NCI-H2029 (cell line): ENCODE measurements at regions not wholly inside any gene's neighbourhood (a gene's known extent, or its start where the extent isn't known, plus 50 kb on each side); places are given as distances from the start of the nearest gene placed in this dataset.
A peak's percentile ranks its signal among the peaks of the same experiment; 100 is the strongest.

Experiments
- DNase-seq: peaks from one replicate; lab custom pipeline; 2025; lab: John Stamatoyannopoulos, UW

- DNase-seq = no peak
Observed at GRCh38 chr6:145241039-145241438, 494.3 kb downstream of the EPM2A start.

GRCh38 chr6:145241721-145242120 lies 493.6 kb downstream of the EPM2A start:
- DNase-seq = no peak

GRCh38 chr6:145244349-145245100 lies 490.8 kb downstream of the EPM2A start:
- no peak for DNase-seq

DNA sequence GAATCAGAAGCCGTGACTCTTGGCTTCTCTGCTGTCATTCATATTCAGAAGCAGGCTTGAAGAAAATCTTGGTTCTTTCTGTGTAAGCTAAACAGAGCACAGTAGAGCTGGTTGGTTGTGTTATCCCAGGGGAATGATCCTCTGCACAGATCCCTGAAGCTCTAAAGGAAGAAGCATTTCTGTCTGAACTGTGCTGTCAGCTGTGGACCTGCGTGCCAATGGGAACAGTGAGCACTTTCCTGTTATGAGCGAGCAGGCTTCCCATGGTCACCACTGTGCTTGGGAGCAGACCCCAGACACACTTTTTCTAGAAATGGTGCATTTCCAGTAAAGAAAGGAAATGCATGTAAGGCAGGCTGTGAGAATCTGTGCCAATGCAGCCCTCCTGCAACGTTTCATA lies 490.2 kb downstream of the EPM2A start:
- no peak for DNase-seq

GRCh38 chr6:145247692-145248419 lies 487.5 kb downstream of the EPM2A start:
- peak; percentile 22 for DNase-seq

- DNase-seq = no peak
Observed at GRCh38 chr6:145250436-145250835, 484.9 kb downstream of the EPM2A start.

DNA sequence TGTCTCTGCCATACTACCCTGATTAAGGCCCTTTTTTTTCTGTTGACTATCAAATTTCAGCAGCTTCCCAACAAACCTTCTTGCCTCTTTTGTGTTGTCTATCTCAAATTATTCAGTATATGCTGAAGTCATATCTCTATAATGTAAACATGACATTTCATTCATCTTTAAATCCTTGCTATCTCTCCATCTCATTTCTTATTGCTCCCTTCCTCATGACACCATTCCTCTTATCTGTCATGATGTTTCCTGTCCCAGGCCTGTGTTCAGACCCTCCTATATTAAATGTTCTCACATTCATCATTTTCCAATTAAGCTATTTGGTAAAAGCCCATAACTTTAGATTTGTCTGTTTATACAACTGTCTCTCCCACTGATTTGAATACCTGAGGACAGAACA lies 482.6 kb downstream of the EPM2A start:
- DNase-seq = no peak

DNA sequence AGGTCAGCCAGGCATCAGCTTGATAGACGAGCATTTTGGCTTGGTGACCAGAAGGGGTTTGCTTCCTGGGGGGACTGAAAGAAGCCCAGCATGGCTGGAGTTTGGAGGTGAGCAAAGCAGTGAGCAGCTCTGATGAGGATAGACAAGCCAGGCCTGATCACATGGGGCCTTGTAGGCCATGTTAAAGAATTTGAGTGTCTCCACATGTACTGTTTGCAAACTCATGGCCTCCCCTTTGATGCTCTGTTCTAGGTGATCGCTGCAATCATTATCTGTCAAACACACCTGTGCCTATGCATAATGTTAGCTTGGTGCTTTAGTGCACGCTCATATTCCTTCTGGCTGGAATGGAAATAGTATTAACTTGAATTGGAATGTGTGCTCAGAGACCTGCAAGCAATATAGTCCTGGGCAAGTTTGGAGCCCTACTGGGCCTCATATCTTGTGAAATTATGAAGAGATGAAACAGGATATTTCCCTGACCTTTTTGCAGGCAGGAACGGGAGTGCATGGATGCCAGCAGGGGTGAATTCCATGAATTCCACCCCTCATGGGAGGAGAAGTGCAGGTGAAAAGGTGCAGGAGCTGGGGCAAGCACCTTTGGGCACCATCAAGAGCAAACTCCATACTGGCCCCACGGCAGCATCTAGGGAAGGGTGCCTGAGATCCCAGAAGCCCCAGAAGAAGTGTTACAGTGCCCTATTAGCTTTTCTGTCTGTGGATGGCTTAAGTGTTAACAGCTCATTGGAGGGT lies 480.5 kb downstream of the EPM2A start:
- no peak for DNase-seq

DNA sequence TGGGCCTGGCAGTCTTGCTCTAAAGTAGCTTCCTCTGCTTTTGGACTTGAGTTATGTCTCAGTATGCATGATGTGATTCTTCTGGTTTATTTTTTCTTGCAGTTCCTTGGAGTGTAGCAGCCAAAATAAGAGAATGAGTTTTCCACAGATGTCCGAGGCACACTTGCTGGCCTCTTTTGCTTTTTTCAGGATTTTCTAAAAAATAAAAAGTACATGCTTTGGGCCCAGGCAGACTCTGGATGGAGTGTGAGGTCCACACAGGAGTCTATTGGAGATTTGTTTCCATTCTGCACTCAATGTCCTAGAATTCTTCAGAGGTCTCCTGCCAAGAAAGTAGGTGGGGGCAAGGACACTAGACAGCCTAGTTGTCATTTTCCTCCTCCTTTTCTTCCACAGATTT lies 477.6 kb downstream of the EPM2A start:
- no peak for DNase-seq

GRCh38 chr6:145258122-145258521 lies 477.2 kb downstream of the EPM2A start:
- no peak for DNase-seq

- DNase-seq = no peak
Observed at GRCh38 chr6:145260484-145261175, 474.7 kb downstream of the EPM2A start.

GRCh38 chr6:145261758-145262157 lies 473.6 kb downstream of the EPM2A start:
- DNase-seq = no peak

GRCh38 chr6:145262771-145263170 lies 472.5 kb downstream of the EPM2A start:
- DNase-seq = no peak

DNA sequence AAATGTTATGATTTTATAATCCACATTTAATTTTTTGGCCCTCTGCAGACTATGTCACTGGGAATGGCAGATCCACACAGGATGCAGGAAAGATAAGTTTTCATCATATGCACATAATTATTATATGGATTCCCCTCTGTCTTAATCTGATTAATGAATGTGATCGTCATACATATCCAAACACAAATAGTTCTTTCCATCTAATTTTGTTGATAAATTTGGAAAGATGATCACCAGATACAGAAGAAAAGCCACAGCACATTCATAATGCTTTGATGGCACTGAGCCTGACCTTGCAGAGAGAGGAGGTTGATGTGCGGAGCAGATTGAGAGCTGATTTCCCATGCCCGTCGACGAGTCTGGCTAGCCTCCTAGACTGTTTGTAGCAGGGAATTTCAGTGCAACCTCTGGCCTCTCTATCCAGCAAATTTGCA lies 471.5 kb downstream of the EPM2A start:
- no peak for DNase-seq

GRCh38 chr6:145266432-145267075 lies 468.8 kb downstream of the EPM2A start:
- no peak for DNase-seq

DNA sequence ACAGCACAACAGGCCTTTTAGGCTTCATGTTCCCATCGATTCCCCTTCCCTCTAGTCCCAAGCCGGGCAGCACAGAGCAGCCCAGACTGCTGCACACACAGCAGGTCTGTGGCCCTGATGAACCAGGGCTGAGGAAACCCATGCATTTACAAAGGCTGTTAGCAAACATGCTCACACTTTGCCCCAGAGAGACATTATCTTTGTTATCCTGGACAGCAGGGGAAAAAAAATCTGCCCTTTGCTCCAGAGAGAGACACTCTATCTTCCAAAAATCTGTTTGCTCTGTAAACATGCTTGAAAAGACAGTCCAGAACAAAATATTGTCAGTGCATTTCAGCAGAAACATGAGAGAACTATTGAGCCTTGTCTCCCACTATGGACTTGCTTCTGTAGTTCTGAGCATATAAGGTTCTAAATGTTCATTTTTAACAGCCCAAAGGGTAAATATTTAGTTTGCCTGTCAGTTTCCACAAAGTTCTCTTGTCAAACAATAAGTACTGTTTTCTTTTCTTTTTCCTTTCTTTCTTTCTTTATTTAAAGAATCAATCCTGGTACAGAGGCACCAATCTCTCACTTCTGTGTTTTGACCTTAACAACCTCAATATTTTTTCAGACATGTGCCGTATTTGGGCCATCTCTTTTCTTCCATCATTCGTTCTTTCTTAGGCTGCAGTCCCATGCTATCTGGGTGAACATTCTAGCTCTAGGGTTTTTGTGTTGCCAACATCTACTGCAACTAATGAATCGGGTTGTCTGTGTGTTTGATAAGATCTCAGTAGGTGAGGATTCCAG lies 468.0 kb downstream of the EPM2A start:
- no peak for DNase-seq

- no peak for DNase-seq
Observed at GRCh38 chr6:145270464-145270863, 464.9 kb downstream of the EPM2A start.

- no peak for DNase-seq
Observed at GRCh38 chr6:145271040-145271439, 464.3 kb downstream of the EPM2A start.

GRCh38 chr6:145271577-145271976 lies 463.7 kb downstream of the EPM2A start:
- no peak for DNase-seq

DNA sequence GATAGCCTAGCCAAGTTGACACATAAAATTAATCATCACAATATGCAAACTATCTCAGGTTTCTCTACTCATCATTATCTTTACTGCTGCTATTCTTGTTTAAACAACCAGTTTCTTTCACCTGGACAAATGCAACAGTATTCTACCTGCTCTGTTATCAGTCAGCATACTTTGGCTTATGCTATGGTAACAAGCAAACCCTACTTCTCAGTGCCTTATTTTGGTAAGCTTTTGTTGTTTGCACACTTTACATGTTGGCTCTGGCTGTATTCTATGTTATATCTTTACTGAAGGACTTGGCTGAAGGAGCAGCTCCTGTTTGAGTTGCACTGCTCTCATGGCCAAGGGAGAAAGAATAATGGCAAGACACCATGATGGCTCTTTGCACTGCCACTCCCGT lies 463.1 kb downstream of the EPM2A start:
- no peak for DNase-seq

GRCh38 chr6:145273136-145273535 lies 462.2 kb downstream of the EPM2A start:
- DNase-seq = no peak
